HFFc6 (cell line): ENCODE measurements at regions not wholly inside any gene's neighbourhood (a gene's known extent, or its start where the extent isn't known, plus 50 kb on each side); places are given as distances from the start of the nearest gene placed in this dataset.

Experiments
- DNase-seq: peaks from one replicate; pipeline ENCODE4 v3.0.0-alpha.2; 2018
- H3K27ac Mint-ChIP-seq: 2 replicates; pipeline ENCODE4 v1.8.0; 2020; ENCODE audit warnings: mild to moderate bottlenecking, mixed read lengths
- H3K27me3 Mint-ChIP-seq: 2 replicates; pipeline ENCODE4 v1.8.0; 2021; ENCODE audit warnings: mild to moderate bottlenecking, moderate library complexity, mixed read lengths; ENCODE audit not compliant: insufficient read depth
- H3K36me3 Mint-ChIP-seq: 2 replicates; pipeline ENCODE4 v1.8.0; 2021; ENCODE audit warnings: low read depth, mixed read lengths
- H3K4me1 Mint-ChIP-seq: 2 replicates; pipeline ENCODE4 v1.8.0; 2020; ENCODE audit warnings: low read depth, mixed read lengths
- H3K4me3 Mint-ChIP-seq: 2 replicates; pipeline ENCODE4 v1.8.0; 2020; ENCODE audit warnings: mild to moderate bottlenecking, moderate library complexity, mixed read lengths
- H3K9me3 Mint-ChIP-seq: 2 replicates; pipeline ENCODE4 v1.8.0; 2020; ENCODE audit warnings: mild to moderate bottlenecking, mixed read lengths
- CTCF ChIP-seq: fragments of 200-600 bp; sonication (generic); IDR thresholded peaks from 2 replicates; pipeline ENCODE4 v1.5.0; 2021; ENCODE audit warnings: antibody characterized with exemption, mild to moderate bottlenecking

DNA sequence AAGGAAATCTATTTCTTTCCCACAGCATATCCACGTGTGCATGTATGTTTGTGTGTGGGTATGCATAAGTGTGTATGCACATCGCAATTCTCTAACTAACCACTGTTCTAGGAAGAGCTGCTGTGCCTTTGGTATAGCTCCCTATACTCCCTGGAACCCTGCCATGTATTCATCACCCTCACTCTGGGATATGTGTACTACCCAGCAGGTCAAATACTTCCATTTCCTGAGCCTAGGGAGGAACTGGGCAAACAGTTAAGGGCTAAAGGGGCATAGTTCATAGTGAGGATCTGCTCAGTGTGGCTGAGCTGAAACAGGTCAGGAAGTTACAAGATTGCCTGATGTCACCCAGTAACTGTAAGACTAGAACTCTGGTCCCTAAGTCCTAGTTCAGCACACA, 260.4 kb downstream of the RPLP1 start:
- peaks cover 10% of the 10 kb centered on the region for H3K36me3 Mint-ChIP-seq
- peaks cover 11% of the 10 kb centered on the region for H3K9me3 Mint-ChIP-seq
- no peak for TF ChIP-seq CTCF
- no peak overlapping the region for H3K4me3 Mint-ChIP-seq
- no peak overlapping the region for H3K27ac Mint-ChIP-seq
- DNase-seq: no peak
- peaks cover 34% of the 10 kb centered on the region for H3K27me3 Mint-ChIP-seq
- H3K4me1 Mint-ChIP-seq: no peaks in the 10 kb centered on the region

DNA sequence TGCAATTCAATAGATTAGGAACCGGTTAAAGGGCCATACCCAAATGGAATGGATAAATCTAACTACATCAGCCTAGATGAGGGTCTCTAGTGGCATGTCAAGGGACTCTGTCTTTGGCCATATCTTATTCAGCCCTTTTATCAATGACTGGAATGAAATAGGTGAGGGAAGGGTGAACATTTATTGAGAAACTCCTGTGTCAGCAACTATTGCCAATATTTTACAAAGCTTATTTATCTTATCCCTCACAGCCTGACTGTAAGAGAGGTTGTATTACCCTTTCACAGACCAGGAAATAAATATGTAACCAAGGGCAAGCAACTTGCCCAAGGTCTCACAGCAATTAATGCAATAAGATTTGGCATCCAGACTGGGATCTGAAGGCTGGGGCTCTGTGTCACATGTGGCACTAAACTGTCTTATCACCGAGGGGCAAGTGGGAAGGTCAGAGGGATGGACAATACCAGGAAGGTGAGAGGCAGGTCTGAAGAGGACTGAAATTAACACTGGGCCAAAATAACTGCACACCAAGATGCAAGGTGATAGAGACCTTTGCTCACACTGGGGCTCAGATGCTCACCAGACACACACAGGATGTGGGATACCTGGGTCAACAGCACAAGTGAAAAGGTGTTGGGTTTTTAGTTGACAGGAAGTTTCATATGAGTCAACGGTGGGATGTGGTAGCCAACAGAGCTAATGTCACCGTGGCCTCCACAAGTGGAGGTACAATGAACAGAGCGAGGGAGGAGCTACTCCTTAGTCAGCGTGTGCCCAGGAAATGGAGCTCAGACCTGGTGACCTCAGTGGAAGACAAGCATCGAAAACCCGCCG, 261.3 kb downstream of the RPLP1 start:
- peaks cover 2% of the 10 kb centered on the region for H3K9me3 Mint-ChIP-seq
- no peak overlapping the region for H3K27ac Mint-ChIP-seq
- no peak for DNase-seq
- no peak overlapping the region for H3K4me3 Mint-ChIP-seq
- no peaks in the 10 kb centered on the region for H3K4me1 Mint-ChIP-seq
- peaks cover 33% of the 10 kb centered on the region for H3K27me3 Mint-ChIP-seq
- no peak for TF ChIP-seq CTCF
- peaks cover 3% of the 10 kb centered on the region; the same call in 1 of the 2 replicates for H3K36me3 Mint-ChIP-seq

- H3K4me3 Mint-ChIP-seq: no peak overlapping the region
- H3K27me3 Mint-ChIP-seq: peaks cover 44% of the 10 kb centered on the region
- TF ChIP-seq CTCF: no peak
- no peak for DNase-seq
- H3K27ac Mint-ChIP-seq: no peak overlapping the region
- H3K4me1 Mint-ChIP-seq: no peaks in the 10 kb centered on the region
- no peaks in the 10 kb centered on the region for H3K9me3 Mint-ChIP-seq
- no peaks in the 10 kb centered on the region for H3K36me3 Mint-ChIP-seq
Measured at GRCh38 chr15:69715210-69715609, 262.6 kb downstream of the RPLP1 start.

- Mint-ChIP-seq H3K9me3 (no peaks in the 10 kb centered on the region), H3K27me3 (peaks cover 48% of the 10 kb centered on the region), H3K27ac (no peak overlapping the region), H3K4me3 (no peak overlapping the region), H3K4me1 (peaks cover 13% of the 10 kb centered on the region), H3K36me3 (no peaks in the 10 kb centered on the region)
- DNase-seq: no peak
- no peak for TF ChIP-seq CTCF
Measured at GRCh38 chr15:69718436-69718835, 265.8 kb downstream of the RPLP1 start.

DNA sequence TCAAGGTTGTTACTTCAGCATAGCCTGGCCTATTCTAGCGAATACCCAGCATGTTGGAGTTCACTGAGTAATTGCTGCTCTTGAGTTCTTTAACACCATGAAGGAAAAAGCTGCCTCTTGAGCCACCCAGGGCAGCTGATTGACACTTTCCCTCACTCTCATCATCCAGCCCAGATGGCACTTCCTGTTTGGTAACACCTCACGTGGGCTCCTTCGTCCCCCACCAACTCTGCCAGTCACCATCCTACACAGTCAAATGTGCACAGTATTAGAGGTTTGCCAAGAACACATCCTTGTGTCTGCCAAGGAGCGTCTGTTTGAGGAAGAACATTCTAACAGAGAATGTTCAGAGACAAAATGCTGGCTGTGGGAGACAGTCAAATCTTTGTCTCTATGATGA, 266.3 kb downstream of the RPLP1 start:
- Mint-ChIP-seq H3K27me3 (peaks cover 47% of the 10 kb centered on the region), H3K9me3 (no peaks in the 10 kb centered on the region), H3K27ac (no peak overlapping the region), H3K4me1 (peaks cover 13% of the 10 kb centered on the region), H3K36me3 (no peaks in the 10 kb centered on the region), H3K4me3 (no peak overlapping the region)
- DNase-seq: no peak
- TF ChIP-seq CTCF: no peak
